ENCODE measurements at regions not wholly inside any gene's neighbourhood (a gene's known extent, or its start where the extent isn't known, plus 50 kb on each side); places are given as distances from the start of the nearest gene placed in this dataset.

- intact Hi-C loops (cut with DNase I) = no loop called here
- 19 to 26% (median 22%) methylated on average over 3 of the region's 3 CpGs for WGBS, 4 donors
Observed at GRCh38 chrX:95346856-95347255, 1337.8 kb upstream of the DIAPH2 start.

GRCh38 chrX:95350774-95351488 lies 1333.7 kb upstream of the DIAPH2 start:
- Histone ChIP-seq H3K27ac (no peak overlapping the region), H3K27me3 (no peaks in the 10 kb centered on the region), H3K4me1 (replicated peaks in 1 of 2) (no peaks in the 10 kb centered on the region), H3K4me3 (no peak overlapping the region), H3K36me3 (replicated peaks in 1 of 2) (no peaks in the 10 kb centered on the region), H3K9me3 (replicated peaks in 1 of 3) (no peaks in the 10 kb centered on the region)
- DNase-seq = no peak
- intact Hi-C loops (cut with DNase I) = no loop called here
- 55 to 71% (median 63%) methylated on average over 5 to 6 of the region's 6 CpGs for WGBS, 4 donors
- TF ChIP-seq POLR2A (IDR thresholded peaks at IDR 0.05) = no peak
- TF ChIP-seq CTCF (IDR thresholded peaks at IDR 0.05) = no peak

More at GRCh38 chrX:95346856-95347255, 1337.8 kb upstream of the DIAPH2 start:
- Histone ChIP-seq H3K27ac (no peak overlapping the region), H3K4me1 (replicated peaks in 1 of 2) (no peaks in the 10 kb centered on the region), H3K36me3 (replicated peaks in 1 of 2) (no peaks in the 10 kb centered on the region), H3K4me3 (no peak overlapping the region), H3K27me3 (no peaks in the 10 kb centered on the region), H3K9me3 (replicated peaks in 1 of 3) (no peaks in the 10 kb centered on the region)
- TF ChIP-seq CTCF (IDR thresholded peaks at IDR 0.05) (peak in 4 of 6 experiments; percentile 15 to 36 (median 20)), POLR2A (IDR thresholded peaks at IDR 0.05) (no peak)
- no peak for DNase-seq

- intact Hi-C loops (cut with DNase I) = no loop called here
Observed at GRCh38 chrX:95367286-95367685, 1317.4 kb upstream of the DIAPH2 start.

GRCh38 chrX:95382799-95383198 lies 1301.8 kb upstream of the DIAPH2 start:
- intact Hi-C loops (cut with DNase I) = no loop called here
- H3K9me3 ChIP-seq (replicated peaks in 1 of 3) = no peaks in the 10 kb centered on the region
- no peak for TF ChIP-seq POLR2A (IDR thresholded peaks at IDR 0.05)
- TF ChIP-seq CTCF (IDR thresholded peaks at IDR 0.05) = no peak
- H3K27me3 ChIP-seq = peaks cover 6% of the 10 kb centered on the region
- no peaks in the 10 kb centered on the region for H3K36me3 ChIP-seq (replicated peaks in 1 of 2)
- no peak for DNase-seq
- H3K4me3 ChIP-seq = no peak overlapping the region
- no peak overlapping the region for H3K27ac ChIP-seq
- no peaks in the 10 kb centered on the region for H3K4me1 ChIP-seq (replicated peaks in 1 of 2)

More at GRCh38 chrX:95367286-95367685, 1317.4 kb upstream of the DIAPH2 start:
- H3K36me3 ChIP-seq (replicated peaks in 1 of 2) = no peaks in the 10 kb centered on the region
- no peak overlapping the region for H3K4me3 ChIP-seq
- H3K9me3 ChIP-seq (replicated peaks in 1 of 3) = no peaks in the 10 kb centered on the region
- no peak for DNase-seq
- H3K27ac ChIP-seq = no peak overlapping the region
- 71 to 94% (median 84%) methylated on average over 2 of the region's 2 CpGs for WGBS, 4 donors
- TF ChIP-seq CTCF (IDR thresholded peaks at IDR 0.05) (no peak), POLR2A (IDR thresholded peaks at IDR 0.05) (no peak)
- peaks cover 3% of the 10 kb centered on the region for H3K27me3 ChIP-seq
- H3K4me1 ChIP-seq (replicated peaks in 1 of 2) = no peaks in the 10 kb centered on the region

Measured in adrenal gland (tissue), 9 donors.